ENCODE measurements at regions not wholly inside any gene's neighbourhood (a gene's known extent, or its start where the extent isn't known, plus 50 kb on each side); places are given as distances from the start of the nearest gene placed in this dataset.

GRCh38 chr18:30208546-30208945, 834.0 kb downstream of the DSC3 start:
- no peak for TF ChIP-seq ATF3 (IDR thresholded peaks at IDR 0.05; ENCODE audit: insufficient read depth, low read depth, low read length)
- TF ChIP-seq KDM4A (IDR thresholded peaks at IDR 0.05; ENCODE audit: low read depth, low read length, severe bottlenecking), result no peak
- no peaks in the 10 kb centered on the region for H3K9me3 ChIP-seq (ENCODE audit: insufficient read depth in 2 of 2, low read depth in 1 of 2, low read length in 1 of 2)
- no peak overlapping the region for H2AFZ ChIP-seq (ENCODE audit: low read length)
- H2BK12ac ChIP-seq (ENCODE audit: low read depth, low read length), result no peak overlapping the region
- no peak overlapping the region for H2BK120ac ChIP-seq (replicated peaks; ENCODE audit: low read depth, low read length)
- no peak overlapping the region for H4K91ac ChIP-seq (replicated peaks; ENCODE audit: insufficient read length, low read length)
- WGBS, 2 experiments (ENCODE audit: extremely low coverage in 1 of 2, insufficient coverage in 1 of 2, insufficient read length in 1 of 2, insufficient replicate concordance in 2 of 2, low coverage in 1 of 2, low lambda C conversion rate in 2 of 2, missing lambda C conversion rate in 1 of 2), result 100% methylated on average over 1 of the region's 1 CpG; no CpG with 5 or more reads in 1 of the 2 experiments
- H3K18ac ChIP-seq (ENCODE audit: extremely low read depth, low read length), result no peak overlapping the region
- no peak overlapping the region for H4K8ac ChIP-seq (ENCODE audit: extremely low read depth, insufficient read depth, low read length)
- no peak overlapping the region for H2BK20ac ChIP-seq (ENCODE audit: low read length)
- no peak overlapping the region for H2BK15ac ChIP-seq (ENCODE audit: low read length)
- H3K4me2 ChIP-seq (ENCODE audit: insufficient read depth in 1 of 2, low read depth in 2 of 2, low read length in 2 of 2), result no peak overlapping the region
- no peak overlapping the region for H3K4ac ChIP-seq (replicated peaks; ENCODE audit: insufficient read length, low read depth, low read length)
- no peak overlapping the region for H3K9ac ChIP-seq (replicated peaks in 1 of 4; ENCODE audit: extremely low read depth in 1 of 4, low read depth in 3 of 4, low read length in 3 of 4)
- H3K23ac ChIP-seq (ENCODE audit: insufficient read length), result no peak overlapping the region
- POLR2A ChIA-PET (ENCODE audit: partially characterized antibody), result no interaction called here
- no peaks in the 10 kb centered on the region for H3K36me3 ChIP-seq (ENCODE audit: control insufficient read depth in 2 of 4, insufficient read depth in 4 of 4, low read length in 3 of 4)
- H3K14ac ChIP-seq (ENCODE audit: insufficient read length), result no peak overlapping the region
- DNase-seq (ENCODE audit: low read depth in 1 of 2, low spot score in 2 of 2), result no peak
- no peaks in the 10 kb centered on the region for H3K79me1 ChIP-seq (ENCODE audit: low read depth, low read length)
- no peaks in the 10 kb centered on the region for H3K4me1 ChIP-seq (replicated peaks in 1 of 4; ENCODE audit: control insufficient read depth in 3 of 4, insufficient read depth in 4 of 4, low read length in 3 of 4)
- H3K23me2 ChIP-seq (ENCODE audit: low read depth, low read length), result no peaks in the 10 kb centered on the region
- no peaks in the 10 kb centered on the region for H3K27me3 ChIP-seq (replicated peaks in 1 of 4; ENCODE audit: control insufficient read depth in 3 of 4, extremely low read depth in 1 of 4, insufficient read depth in 3 of 4, low read length in 3 of 4)
- H3K79me2 ChIP-seq (ENCODE audit: control insufficient read depth in 1 of 2, insufficient read depth in 2 of 2, low read length in 2 of 2), result no peaks in the 10 kb centered on the region
- H4K5ac ChIP-seq (ENCODE audit: insufficient read length, low read depth, low read length), result no peak overlapping the region
- H3K4me3 ChIP-seq (ENCODE audit: extremely low read depth in 1 of 4, insufficient read depth in 2 of 4, low read depth in 3 of 4, low read length in 4 of 4), result no peak overlapping the region
- H2BK5ac ChIP-seq (ENCODE audit: low read depth, low read length), result no peak overlapping the region
- H3K56ac ChIP-seq (replicated peaks; ENCODE audit: insufficient read length, low read depth, low read length), result no peak overlapping the region
- H3K27ac ChIP-seq (ENCODE audit: low read depth, low read length), result no peak overlapping the region
- H2AK5ac ChIP-seq (ENCODE audit: low read depth, low read length), result no peak overlapping the region
- no peaks in the 10 kb centered on the region for H4K20me1 ChIP-seq (replicated peaks in 1 of 2; ENCODE audit: control insufficient read depth in 1 of 2, insufficient read depth in 2 of 2, low read length in 2 of 2)
- no peak for FAIRE-seq
- CTCF ChIA-PET (ENCODE audit: partially characterized antibody), result no interaction called here
